ENCODE measurements at regions not wholly inside any gene's neighbourhood (a gene's known extent, or its start where the extent isn't known, plus 50 kb on each side); places are given as distances from the start of the nearest gene placed in this dataset.

DNA sequence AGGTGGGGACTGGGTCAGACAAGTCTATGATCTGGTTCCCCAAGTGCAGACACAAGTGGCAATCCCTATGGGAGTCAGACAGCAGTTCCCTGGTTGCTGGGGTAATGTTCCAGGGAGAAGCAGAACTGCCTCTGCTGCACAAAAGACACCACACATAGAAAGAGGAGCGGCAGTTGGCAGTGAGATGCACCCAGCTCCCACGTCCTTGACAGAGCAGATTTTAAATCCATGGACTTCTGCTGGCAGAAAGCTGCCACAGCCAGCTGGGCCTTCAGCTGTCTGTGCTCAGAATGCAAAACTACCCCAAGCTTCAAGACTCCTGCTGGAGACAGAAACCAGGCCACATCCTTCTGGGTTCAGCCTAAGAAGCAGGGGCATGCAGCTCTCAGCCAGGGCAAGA is 147.2 kb downstream of the ETAA1 start (continued):
- TF ChIP-seq SP1 (CRISPR knock-in tag; conservative IDR thresholded peaks at IDR 0.05) (no peak), FOXP1 (CRISPR knock-in tag; IDR thresholded peaks at IDR 0.05; ENCODE audit: borderline replicate concordance) (no peak), NFYB (CRISPR knock-in tag; conservative IDR thresholded peaks at IDR 0.05; ENCODE audit: low read depth) (no peak), EMX1 (CRISPR knock-in tag; IDR thresholded peaks at IDR 0.05) (no peak), E2F5 (CRISPR knock-in tag; IDR thresholded peaks at IDR 0.05) (no peak), KAT7 (CRISPR knock-in tag; IDR thresholded peaks at IDR 0.05; ENCODE audit: borderline replicate concordance) (no peak)
- TF ChIP-seq, protein P1, sequence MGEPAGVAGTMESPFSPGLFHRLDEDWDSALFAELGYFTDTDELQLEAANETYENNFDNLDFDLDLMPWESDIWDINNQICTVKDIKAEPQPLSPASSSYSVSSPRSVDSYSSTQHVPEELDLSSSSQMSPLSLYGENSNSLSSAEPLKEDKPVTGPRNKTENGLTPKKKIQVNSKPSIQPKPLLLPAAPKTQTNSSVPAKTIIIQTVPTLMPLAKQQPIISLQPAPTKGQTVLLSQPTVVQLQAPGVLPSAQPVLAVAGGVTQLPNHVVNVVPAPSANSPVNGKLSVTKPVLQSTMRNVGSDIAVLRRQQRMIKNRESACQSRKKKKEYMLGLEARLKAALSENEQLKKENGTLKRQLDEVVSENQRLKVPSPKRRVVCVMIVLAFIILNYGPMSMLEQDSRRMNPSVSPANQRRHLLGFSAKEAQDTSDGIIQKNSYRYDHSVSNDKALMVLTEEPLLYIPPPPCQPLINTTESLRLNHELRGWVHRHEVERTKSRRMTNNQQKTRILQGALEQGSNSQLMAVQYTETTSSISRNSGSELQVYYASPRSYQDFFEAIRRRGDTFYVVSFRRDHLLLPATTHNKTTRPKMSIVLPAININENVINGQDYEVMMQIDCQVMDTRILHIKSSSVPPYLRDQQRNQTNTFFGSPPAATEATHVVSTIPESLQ (CRISPR knock-in tag; IDR thresholded peaks at IDR 0.05): no peak
- TF ChIP-seq, protein P2, sequence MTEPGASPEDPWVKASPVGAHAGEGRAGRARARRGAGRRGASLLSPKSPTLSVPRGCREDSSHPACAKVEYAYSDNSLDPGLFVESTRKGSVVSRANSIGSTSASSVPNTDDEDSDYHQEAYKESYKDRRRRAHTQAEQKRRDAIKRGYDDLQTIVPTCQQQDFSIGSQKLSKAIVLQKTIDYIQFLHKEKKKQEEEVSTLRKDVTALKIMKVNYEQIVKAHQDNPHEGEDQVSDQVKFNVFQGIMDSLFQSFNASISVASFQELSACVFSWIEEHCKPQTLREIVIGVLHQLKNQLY (CRISPR knock-in tag; IDR thresholded peaks at IDR 0.05): no peak

DNA sequence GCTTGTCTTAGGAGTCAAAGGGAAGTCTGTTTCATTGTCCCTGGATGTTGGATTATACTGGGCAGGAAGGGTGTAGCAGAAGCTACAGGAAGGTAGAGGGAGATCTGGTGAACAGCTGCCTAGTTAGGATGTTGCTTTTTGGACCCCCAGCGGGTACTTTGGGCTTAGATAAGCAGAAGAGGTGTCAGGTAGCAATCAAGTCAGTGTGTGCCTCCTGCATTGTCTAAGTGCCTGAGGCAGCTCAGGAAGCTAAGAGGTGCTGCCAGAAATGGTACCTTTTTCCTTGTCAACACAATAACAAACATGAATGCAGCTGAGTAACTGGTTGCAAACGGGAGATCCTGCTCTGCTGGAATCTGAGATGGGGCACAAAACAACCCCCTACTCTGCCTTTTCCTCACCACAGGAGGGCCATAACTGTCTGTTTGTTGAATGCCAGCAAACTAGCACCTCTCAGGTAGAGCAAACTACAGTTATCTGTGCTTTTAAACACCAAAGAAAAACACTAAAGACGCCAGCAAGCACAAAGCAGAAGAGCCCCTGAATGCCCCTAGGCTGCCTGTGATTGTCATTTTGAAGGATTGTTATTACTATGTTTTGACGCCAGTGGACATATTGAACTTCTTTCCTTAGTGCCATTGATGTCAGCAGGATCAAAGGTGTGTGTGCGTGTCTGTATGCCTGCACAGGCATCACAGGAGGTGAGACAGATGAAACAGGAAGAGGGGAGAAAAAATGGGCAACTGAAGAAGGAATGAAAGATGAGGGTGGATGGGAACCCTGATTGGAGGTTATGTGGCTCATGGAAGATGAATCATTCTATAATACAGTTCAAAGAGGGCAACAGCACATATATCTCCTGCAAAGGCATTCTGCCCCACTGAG is 151.4 kb downstream of the ETAA1 start:
- peaks cover 12% of the 10 kb centered on the region for H3K4me1 Mint-ChIP-seq
- ATAC-seq (peak; percentile 76), DNase-seq (ENCODE audit: low spot score) (no peak)
- peaks cover 18% of the 10 kb centered on the region for H3K36me3 Mint-ChIP-seq
- ChIA-PET POLR2A (no interaction called here), CTCF (interaction anchor here (0.7 kb wide), 1 partner anchor 33 kb away, joined by 3 read pairs; no protein-coding TSS in a partner anchor)
- H3K27ac Mint-ChIP-seq: no peak overlapping the region
- H3K27me3 Mint-ChIP-seq (ENCODE audit: low read depth): 0 out of 2 replicates have a peak, but pooled peaks cover 2% of the 10 kb centered on the region
- H3K9me3 Mint-ChIP-seq: peaks cover 31% of the 10 kb centered on the region
- H3K4me3 Mint-ChIP-seq: no peak overlapping the region
- no peak for TF ChIP-seq ZNF425 (CRISPR knock-in tag; conservative IDR thresholded peaks at IDR 0.05)
- no peak for TF ChIP-seq PRRX2 (CRISPR knock-in tag; IDR thresholded peaks at IDR 0.05)
- TF ChIP-seq ESRRA (CRISPR knock-in tag; IDR thresholded peaks at IDR 0.05; ENCODE audit: borderline replicate concordance): no peak
- TF ChIP-seq TCF7 (CRISPR knock-in tag; IDR thresholded peaks at IDR 0.05; ENCODE audit: low read depth): no peak
- TF ChIP-seq ZNF317 (CRISPR knock-in tag; IDR thresholded peaks at IDR 0.05; ENCODE audit: borderline replicate concordance, low read depth): no peak
- no peak for TF ChIP-seq RORB (CRISPR knock-in tag; IDR thresholded peaks at IDR 0.05)
- TF ChIP-seq, protein P3, sequence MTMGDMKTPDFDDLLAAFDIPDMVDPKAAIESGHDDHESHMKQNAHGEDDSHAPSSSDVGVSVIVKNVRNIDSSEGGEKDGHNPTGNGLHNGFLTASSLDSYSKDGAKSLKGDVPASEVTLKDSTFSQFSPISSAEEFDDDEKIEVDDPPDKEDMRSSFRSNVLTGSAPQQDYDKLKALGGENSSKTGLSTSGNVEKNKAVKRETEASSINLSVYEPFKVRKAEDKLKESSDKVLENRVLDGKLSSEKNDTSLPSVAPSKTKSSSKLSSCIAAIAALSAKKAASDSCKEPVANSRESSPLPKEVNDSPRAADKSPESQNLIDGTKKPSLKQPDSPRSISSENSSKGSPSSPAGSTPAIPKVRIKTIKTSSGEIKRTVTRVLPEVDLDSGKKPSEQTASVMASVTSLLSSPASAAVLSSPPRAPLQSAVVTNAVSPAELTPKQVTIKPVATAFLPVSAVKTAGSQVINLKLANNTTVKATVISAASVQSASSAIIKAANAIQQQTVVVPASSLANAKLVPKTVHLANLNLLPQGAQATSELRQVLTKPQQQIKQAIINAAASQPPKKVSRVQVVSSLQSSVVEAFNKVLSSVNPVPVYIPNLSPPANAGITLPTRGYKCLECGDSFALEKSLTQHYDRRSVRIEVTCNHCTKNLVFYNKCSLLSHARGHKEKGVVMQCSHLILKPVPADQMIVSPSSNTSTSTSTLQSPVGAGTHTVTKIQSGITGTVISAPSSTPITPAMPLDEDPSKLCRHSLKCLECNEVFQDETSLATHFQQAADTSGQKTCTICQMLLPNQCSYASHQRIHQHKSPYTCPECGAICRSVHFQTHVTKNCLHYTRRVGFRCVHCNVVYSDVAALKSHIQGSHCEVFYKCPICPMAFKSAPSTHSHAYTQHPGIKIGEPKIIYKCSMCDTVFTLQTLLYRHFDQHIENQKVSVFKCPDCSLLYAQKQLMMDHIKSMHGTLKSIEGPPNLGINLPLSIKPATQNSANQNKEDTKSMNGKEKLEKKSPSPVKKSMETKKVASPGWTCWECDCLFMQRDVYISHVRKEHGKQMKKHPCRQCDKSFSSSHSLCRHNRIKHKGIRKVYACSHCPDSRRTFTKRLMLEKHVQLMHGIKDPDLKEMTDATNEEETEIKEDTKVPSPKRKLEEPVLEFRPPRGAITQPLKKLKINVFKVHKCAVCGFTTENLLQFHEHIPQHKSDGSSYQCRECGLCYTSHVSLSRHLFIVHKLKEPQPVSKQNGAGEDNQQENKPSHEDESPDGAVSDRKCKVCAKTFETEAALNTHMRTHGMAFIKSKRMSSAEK (CRISPR knock-in tag; IDR thresholded peaks at IDR 0.05; ENCODE audit: borderline replicate concordance): no peak
- TF ChIP-seq GRHL2 (CRISPR knock-in tag; IDR thresholded peaks at IDR 0.05; ENCODE audit: insufficient replicate concordance, severe bottlenecking): no peak
- TF ChIP-seq FOXP1 (CRISPR knock-in tag; IDR thresholded peaks at IDR 0.05; ENCODE audit: borderline replicate concordance): no peak
- no peak for TF ChIP-seq ZNF232 (CRISPR knock-in tag; IDR thresholded peaks at IDR 0.05)
- TF ChIP-seq, protein P4, sequence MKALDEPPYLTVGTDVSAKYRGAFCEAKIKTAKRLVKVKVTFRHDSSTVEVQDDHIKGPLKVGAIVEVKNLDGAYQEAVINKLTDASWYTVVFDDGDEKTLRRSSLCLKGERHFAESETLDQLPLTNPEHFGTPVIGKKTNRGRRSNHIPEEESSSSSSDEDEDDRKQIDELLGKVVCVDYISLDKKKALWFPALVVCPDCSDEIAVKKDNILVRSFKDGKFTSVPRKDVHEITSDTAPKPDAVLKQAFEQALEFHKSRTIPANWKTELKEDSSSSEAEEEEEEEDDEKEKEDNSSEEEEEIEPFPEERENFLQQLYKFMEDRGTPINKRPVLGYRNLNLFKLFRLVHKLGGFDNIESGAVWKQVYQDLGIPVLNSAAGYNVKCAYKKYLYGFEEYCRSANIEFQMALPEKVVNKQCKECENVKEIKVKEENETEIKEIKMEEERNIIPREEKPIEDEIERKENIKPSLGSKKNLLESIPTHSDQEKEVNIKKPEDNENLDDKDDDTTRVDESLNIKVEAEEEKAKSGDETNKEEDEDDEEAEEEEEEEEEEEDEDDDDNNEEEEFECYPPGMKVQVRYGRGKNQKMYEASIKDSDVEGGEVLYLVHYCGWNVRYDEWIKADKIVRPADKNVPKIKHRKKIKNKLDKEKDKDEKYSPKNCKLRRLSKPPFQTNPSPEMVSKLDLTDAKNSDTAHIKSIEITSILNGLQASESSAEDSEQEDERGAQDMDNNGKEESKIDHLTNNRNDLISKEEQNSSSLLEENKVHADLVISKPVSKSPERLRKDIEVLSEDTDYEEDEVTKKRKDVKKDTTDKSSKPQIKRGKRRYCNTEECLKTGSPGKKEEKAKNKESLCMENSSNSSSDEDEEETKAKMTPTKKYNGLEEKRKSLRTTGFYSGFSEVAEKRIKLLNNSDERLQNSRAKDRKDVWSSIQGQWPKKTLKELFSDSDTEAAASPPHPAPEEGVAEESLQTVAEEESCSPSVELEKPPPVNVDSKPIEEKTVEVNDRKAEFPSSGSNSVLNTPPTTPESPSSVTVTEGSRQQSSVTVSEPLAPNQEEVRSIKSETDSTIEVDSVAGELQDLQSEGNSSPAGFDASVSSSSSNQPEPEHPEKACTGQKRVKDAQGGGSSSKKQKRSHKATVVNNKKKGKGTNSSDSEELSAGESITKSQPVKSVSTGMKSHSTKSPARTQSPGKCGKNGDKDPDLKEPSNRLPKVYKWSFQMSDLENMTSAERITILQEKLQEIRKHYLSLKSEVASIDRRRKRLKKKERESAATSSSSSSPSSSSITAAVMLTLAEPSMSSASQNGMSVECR (CRISPR knock-in tag; IDR thresholded peaks at IDR 0.05; ENCODE audit: borderline replicate concordance): no peak
